Right cardiac atrium (tissue), 5 donors: ENCODE measurements at regions not wholly inside any gene's neighbourhood (a gene's known extent, or its start where the extent isn't known, plus 50 kb on each side); places are given as distances from the start of the nearest gene placed in this dataset.

Experiments
- ATAC-seq, 2 donors: fragments of 200-7000 bp; cut with Tn5 transposase; one replicate each; pipeline versions ENCODE4 v1.8.0 to v1.9.1; 2020; ENCODE audit warnings: moderate library complexity in 2 of 2, mild to moderate bottlenecking in 1 of 2
- DNase-seq, 3 donors: peaks; one replicate each; pipeline ENCODE4 v3.0.0-alpha.2; 2020
- H3K27ac ChIP-seq: one replicate; pipeline ENCODE4 v1.5.1; 2013; ENCODE audit warnings: mild to moderate bottlenecking, low read length, control low read depth, moderate library complexity
- H3K27me3 ChIP-seq: one replicate; pipeline ENCODE4 v1.6.1; 2013; ENCODE audit not compliant: control insufficient read depth, insufficient read depth
- H3K4me1 ChIP-seq: one replicate; pipeline ENCODE4 v1.6.1; 2013; ENCODE audit warnings: low read length; ENCODE audit not compliant: control insufficient read depth, insufficient read depth
- H3K4me3 ChIP-seq: one replicate; pipeline ENCODE4 v1.5.1; 2013; ENCODE audit warnings: low read length, control low read depth
- H3K9me3 ChIP-seq: one replicate; pipeline ENCODE4 v1.6.1; 2013; ENCODE audit warnings: low read length; ENCODE audit not compliant: control insufficient read depth
- WGBS: extraction: QIAGEN DNeasy Blood & Tissue Kit; methylation state at CpG from one replicate; pipeline ENCODE4 v1.1.7; 2013; 5-methylcytosine and 5-hydroxymethylcytosine counted together
- intact Hi-C, 4 donors: fragments of 100-400 bp; cut with DNase I; formaldehyde crosslinking; loops; one replicate each; pipeline versions ENCODE4 v1.11.0 to v1.14.0; 2022 to 2023
- donor health status: healthy with polysubstance abuse.
- donor health status: DM: no; HTN: yes; CAD: no.
- donor health status: DM: no; HTN: no; CAD: no.
- donor health status: DM: no; HTN: yes; CAD: no; lungs with severe emphysema.
- donor health status: DM: yes; HTN: yes; CAD: no.

GRCh38 chr20:19943061-19943521 is 74.1 kb upstream of the NAA20 start:
- H3K4me1 ChIP-seq = peaks cover 26% of the 10 kb centered on the region
- ATAC-seq (peak in 1 of 2 donors; percentile 36), DNase-seq (peak in 1 of 3 donors; percentile 64)
- intact Hi-C loops = no loop called here
- no peak overlapping the region for H3K4me3 ChIP-seq
- 63% methylated on average over 7 of the region's 7 CpGs for WGBS
- no peaks in the 10 kb centered on the region for H3K9me3 ChIP-seq
- H3K27ac ChIP-seq = peak overlapping the region; percentile 78
- no peaks in the 10 kb centered on the region for H3K27me3 ChIP-seq

GRCh38 chr20:19944772-19945459 is 72.2 kb upstream of the NAA20 start:
- H3K9me3 ChIP-seq = no peaks in the 10 kb centered on the region
- H3K4me3 ChIP-seq = no peak overlapping the region
- peaks cover 22% of the 10 kb centered on the region for H3K4me1 ChIP-seq
- peak; percentile 42 to 70 for ATAC-seq
- WGBS = 49% methylated on average over 4 of the region's 4 CpGs
- intact Hi-C loops = no loop called here
- H3K27ac ChIP-seq = peak overlapping the region; percentile 81
- no peaks in the 10 kb centered on the region for H3K27me3 ChIP-seq
- no peak for DNase-seq

GRCh38 chr20:19945732-19946670 is 71.2 kb upstream of the NAA20 start:
- Histone ChIP-seq H3K4me1 (peaks cover 15% of the 10 kb centered on the region), H3K4me3 (no peak overlapping the region), H3K9me3 (no peaks in the 10 kb centered on the region), H3K27me3 (no peaks in the 10 kb centered on the region), H3K27ac (peak overlapping the region; percentile 46)
- 77% methylated on average over 14 of the region's 14 CpGs for WGBS
- ATAC-seq (peak; percentile 64 to 74), DNase-seq (peak; percentile 56 to 83 (median 72))
- intact Hi-C loops = no loop called here

DNA sequence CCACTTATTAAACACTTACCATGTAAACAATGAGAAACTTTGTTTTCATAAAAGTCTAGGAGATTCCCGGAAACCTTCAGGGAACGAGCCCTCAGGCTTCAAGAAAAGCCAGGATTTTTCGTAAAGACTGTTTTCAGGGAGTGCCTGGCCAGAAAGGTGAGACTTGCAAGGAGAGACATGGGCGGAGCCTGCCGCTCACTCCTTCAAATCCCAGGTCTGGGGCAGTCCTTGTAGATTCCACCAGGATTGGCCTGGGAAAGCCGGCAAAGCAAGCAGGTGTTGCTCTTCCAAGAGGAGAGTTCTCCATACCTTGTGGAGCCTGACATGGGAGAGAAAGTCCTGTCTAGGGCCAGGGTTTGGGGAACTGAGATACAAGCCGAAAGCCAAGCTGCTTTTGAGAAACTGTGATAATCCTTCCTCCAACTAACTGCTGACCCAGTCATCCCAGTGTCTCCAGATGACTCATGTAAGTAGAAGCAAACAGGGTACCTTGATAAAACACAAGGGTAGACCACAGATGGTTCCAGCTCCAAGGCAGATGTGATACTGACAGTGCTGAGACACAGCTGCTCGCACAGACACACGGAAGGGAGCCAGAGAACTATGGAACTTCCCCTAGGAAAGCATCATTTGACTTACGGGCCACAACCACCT is 69.4 kb upstream of the NAA20 start:
- H3K4me1 ChIP-seq = peaks cover 15% of the 10 kb centered on the region
- intact Hi-C loops = no loop called here
- no peak overlapping the region for H3K27ac ChIP-seq

DNA sequence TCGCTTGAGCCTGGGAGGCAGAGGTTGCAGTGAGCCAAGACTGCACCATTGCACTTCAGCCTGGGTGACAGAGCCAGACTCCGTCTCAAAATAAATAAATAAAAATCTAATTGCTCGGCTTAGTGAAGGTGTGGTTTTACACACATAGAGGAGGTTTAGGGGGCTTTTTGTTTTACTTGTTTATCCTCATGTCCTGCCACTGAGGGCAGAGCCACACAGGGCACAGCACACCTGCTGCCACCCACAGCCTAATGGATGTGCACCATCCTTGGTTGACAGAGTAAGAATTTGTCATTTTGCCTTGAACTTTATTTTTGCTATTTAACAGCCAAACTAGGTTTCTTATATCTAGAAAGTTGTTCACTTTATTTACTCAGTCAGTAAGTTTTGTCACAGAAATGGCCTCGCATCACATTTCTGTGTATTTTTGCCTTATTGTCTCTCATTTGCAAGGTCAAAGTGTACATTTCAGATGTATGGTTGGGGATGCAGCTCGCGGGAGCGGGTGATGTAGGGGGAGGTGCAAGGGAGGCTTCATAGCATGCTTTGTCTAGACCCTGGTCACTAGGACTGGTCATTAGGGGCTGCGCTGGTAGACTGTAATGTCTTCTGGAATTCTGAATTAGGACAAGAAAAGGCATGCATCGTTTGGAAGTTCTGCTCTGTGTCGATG is 67.8 kb upstream of the NAA20 start:
- DNase-seq = no peak
- ATAC-seq = no peak
- WGBS = 93% methylated on average over 10 of the region's 10 CpGs
- Histone ChIP-seq H3K9me3 (no peaks in the 10 kb centered on the region), H3K4me1 (peaks cover 12% of the 10 kb centered on the region), H3K27me3 (no peaks in the 10 kb centered on the region), H3K27ac (no peak overlapping the region), H3K4me3 (no peak overlapping the region)
- intact Hi-C loops = no loop called here

More for the DNA sequence above, 69.4 kb upstream of the NAA20 start:
- ATAC-seq (no peak), DNase-seq (no peak)
- Histone ChIP-seq H3K9me3 (no peaks in the 10 kb centered on the region), H3K4me3 (no peak overlapping the region), H3K27me3 (no peaks in the 10 kb centered on the region)
- 90% methylated on average over 10 of the region's 10 CpGs for WGBS

DNA sequence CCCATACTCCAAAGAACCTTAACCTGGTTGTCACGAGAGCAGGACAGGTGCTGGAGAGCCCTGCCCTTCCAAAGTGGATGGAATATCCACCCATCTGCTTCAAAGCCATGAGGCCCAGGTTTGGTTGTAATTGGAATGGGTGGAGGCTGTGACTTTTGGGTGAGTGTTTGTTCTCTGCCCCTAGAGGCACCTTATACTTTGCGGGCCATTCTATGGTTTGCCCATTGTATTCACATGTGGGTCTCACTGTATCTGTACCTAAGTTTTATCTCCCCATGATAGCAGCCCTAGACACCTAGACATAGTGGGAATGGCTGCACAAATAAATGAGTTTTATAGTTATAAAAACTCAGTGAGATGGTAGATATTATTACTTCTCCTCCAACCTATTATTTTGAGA is 67.1 kb upstream of the NAA20 start:
- no peak for DNase-seq
- no peaks in the 10 kb centered on the region for H3K27me3 ChIP-seq
- 89% methylated on average over 2 of the region's 2 CpGs for WGBS
- H3K27ac ChIP-seq = no peak overlapping the region
- no peak for ATAC-seq
- no peaks in the 10 kb centered on the region for H3K9me3 ChIP-seq
- intact Hi-C loops = no loop called here
- no peak overlapping the region for H3K4me3 ChIP-seq
- peaks cover 10% of the 10 kb centered on the region for H3K4me1 ChIP-seq

GRCh38 chr20:19952392-19952791 is 64.8 kb upstream of the NAA20 start:
- Histone ChIP-seq H3K4me3 (no peak overlapping the region), H3K27me3 (no peaks in the 10 kb centered on the region), H3K27ac (no peak overlapping the region), H3K9me3 (no peaks in the 10 kb centered on the region), H3K4me1 (no peaks in the 10 kb centered on the region)
- intact Hi-C loops = no loop called here
- WGBS = 70% methylated on average over 3 of the region's 3 CpGs
- ATAC-seq (no peak), DNase-seq (no peak)

DNA sequence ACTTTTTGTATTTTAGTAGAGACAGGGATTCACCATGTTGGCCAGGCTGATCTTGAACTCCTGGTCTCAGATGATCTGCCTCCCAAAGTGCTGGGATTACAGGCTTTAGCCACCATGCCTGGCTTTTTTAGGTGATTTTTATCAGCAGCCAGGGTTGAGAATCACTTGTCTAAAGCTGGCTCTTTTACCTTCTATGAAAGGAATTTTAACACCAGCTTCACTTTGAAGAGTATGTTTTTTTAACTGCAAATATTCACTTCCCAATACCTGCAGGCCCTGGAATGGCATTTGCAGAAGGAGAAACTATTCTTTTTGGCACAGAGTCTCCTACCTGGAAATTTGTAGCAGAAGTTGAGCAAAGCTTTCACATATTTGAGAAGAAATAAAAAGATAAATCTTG is 63.6 kb upstream of the NAA20 start:
- Histone ChIP-seq H3K4me1 (no peaks in the 10 kb centered on the region), H3K9me3 (no peaks in the 10 kb centered on the region), H3K4me3 (no peak overlapping the region), H3K27ac (no peak overlapping the region), H3K27me3 (no peaks in the 10 kb centered on the region)
- intact Hi-C loops = no loop called here
- no peak for ATAC-seq
- no peak for DNase-seq

- DNase-seq (no peak), ATAC-seq (no peak)
- no peak overlapping the region for H3K27ac ChIP-seq
- no peaks in the 10 kb centered on the region for H3K27me3 ChIP-seq
- no peaks in the 10 kb centered on the region for H3K9me3 ChIP-seq
- 97% methylated on average over 4 of the region's 4 CpGs for WGBS
- no peaks in the 10 kb centered on the region for H3K4me1 ChIP-seq
- intact Hi-C loops = no loop called here
- no peak overlapping the region for H3K4me3 ChIP-seq
Observed at GRCh38 chr20:19956976-19957375, 60.2 kb upstream of the NAA20 start.

- intact Hi-C loops = no loop called here
- Histone ChIP-seq H3K4me1 (no peaks in the 10 kb centered on the region), H3K4me3 (no peak overlapping the region), H3K27me3 (no peaks in the 10 kb centered on the region), H3K9me3 (no peaks in the 10 kb centered on the region), H3K27ac (no peak overlapping the region)
- no peak for ATAC-seq
- DNase-seq = no peak
- WGBS = 94% methylated on average over 3 of the region's 3 CpGs
Observed at GRCh38 chr20:19958219-19958618, 58.9 kb upstream of the NAA20 start.
